Osteoblast (primary cell): ENCODE measurements at regions not wholly inside any gene's neighbourhood (a gene's known extent, or its start where the extent isn't known, plus 50 kb on each side); places are given as distances from the start of the nearest gene placed in this dataset.

Experiments used
- DNase-seq: peaks from one replicate; pipeline ENCODE4 v3.0.0; 2011; ENCODE audit warnings: low spot score, mixed read lengths; ENCODE audit not compliant: insufficient read length; ENCODE audit errors: missing footprints
- H2AFZ ChIP-seq: 2 replicates; pipeline ENCODE4 v1.6.0; 2011; ENCODE audit warnings: mild to moderate bottlenecking, low read length
- H3K27ac ChIP-seq: 2 replicates; pipeline ENCODE4 v1.5.1; 2011; ENCODE audit warnings: mild to moderate bottlenecking, low read depth, low read length, moderate library complexity
- H3K27me3 ChIP-seq: 2 replicates; pipeline ENCODE4 v1.6.0; 2012; ENCODE audit warnings: mild to moderate bottlenecking, control low read depth, inconsistent platforms, low read length, moderate library complexity; ENCODE audit not compliant: insufficient read depth
- H3K36me3 ChIP-seq: 2 replicates; pipeline ENCODE4 v1.5.1; 2011; ENCODE audit warnings: mild to moderate bottlenecking, low read length, control low read depth, moderate library complexity; ENCODE audit not compliant: insufficient read depth
- H3K4me1 ChIP-seq: 2 replicates; pipeline ENCODE4 v1.5.1; 2011; ENCODE audit warnings: mild to moderate bottlenecking, low read length, control low read depth, moderate library complexity; ENCODE audit not compliant: insufficient read depth
- H3K4me2 ChIP-seq: 2 replicates; pipeline ENCODE4 v1.6.0; 2011; ENCODE audit warnings: mild to moderate bottlenecking, low read length; ENCODE audit not compliant: insufficient read depth
- H3K4me3 ChIP-seq: fragments of 200-600 bp; sonication (generic); 3 replicates; pipeline ENCODE4 v1.5.1; 2012; ENCODE audit warnings: mild to moderate bottlenecking, low read length, inconsistent platforms; ENCODE audit not compliant: insufficient read depth
- H3K79me2 ChIP-seq: 2 replicates; pipeline ENCODE4 v1.6.0; 2012; ENCODE audit warnings: mild to moderate bottlenecking, low read length, control low read depth, inconsistent platforms; ENCODE audit not compliant: insufficient read depth
- H3K9me3 ChIP-seq: 2 replicates; pipeline ENCODE4 v1.5.1; 2011; ENCODE audit warnings: low read depth, low read length, control low read depth
- H4K20me1 ChIP-seq: 2 replicates; pipeline ENCODE4 v1.6.0; 2012; ENCODE audit warnings: mild to moderate bottlenecking, low read length, control low read depth; ENCODE audit not compliant: insufficient read depth
- CTCF ChIP-seq: IDR thresholded peaks from 2 replicates; pipeline ENCODE4 v1.5.1; 2011; ENCODE audit warnings: mild to moderate bottlenecking, low read depth, low read length, moderate library complexity; ENCODE audit errors: extremely low read depth

GRCh38 chr4:11228530-11228929, 200.2 kb downstream of the HS3ST1 start:
- no peak overlapping the region for H3K27ac ChIP-seq
- no peaks in the 10 kb centered on the region for H3K79me2 ChIP-seq
- no peaks in the 10 kb centered on the region for H4K20me1 ChIP-seq
- no peaks in the 10 kb centered on the region for H3K9me3 ChIP-seq
- no peak for TF ChIP-seq CTCF
- H3K36me3 ChIP-seq, result no peaks in the 10 kb centered on the region
- H3K4me1 ChIP-seq, result no peaks in the 10 kb centered on the region
- H3K4me2 ChIP-seq, result no peak overlapping the region
- no peaks in the 10 kb centered on the region for H3K27me3 ChIP-seq
- no peak overlapping the region for H3K4me3 ChIP-seq
- DNase-seq, result peak; percentile 32
- H2AFZ ChIP-seq, result no peak overlapping the region

- H3K9me3 ChIP-seq, result no peaks in the 10 kb centered on the region
- H3K79me2 ChIP-seq, result no peaks in the 10 kb centered on the region
- DNase-seq, result no peak
- no peak overlapping the region for H3K4me3 ChIP-seq
- H3K4me1 ChIP-seq, result no peaks in the 10 kb centered on the region
- H3K27ac ChIP-seq, result no peak overlapping the region
- H3K27me3 ChIP-seq, result no peaks in the 10 kb centered on the region
- no peak overlapping the region for H2AFZ ChIP-seq
- H4K20me1 ChIP-seq, result no peaks in the 10 kb centered on the region
- H3K36me3 ChIP-seq, result no peaks in the 10 kb centered on the region
- no peak for TF ChIP-seq CTCF
- H3K4me2 ChIP-seq, result no peak overlapping the region
Observed at GRCh38 chr4:11223311-11223710, 205.4 kb downstream of the HS3ST1 start.

- H3K9me3 ChIP-seq, result no peaks in the 10 kb centered on the region
- H3K4me2 ChIP-seq, result no peak overlapping the region
- H4K20me1 ChIP-seq, result no peaks in the 10 kb centered on the region
- no peak for TF ChIP-seq CTCF
- H3K79me2 ChIP-seq, result no peaks in the 10 kb centered on the region
- no peaks in the 10 kb centered on the region for H3K27me3 ChIP-seq
- no peak overlapping the region for H3K4me3 ChIP-seq
- no peaks in the 10 kb centered on the region for H3K4me1 ChIP-seq
- H3K27ac ChIP-seq, result no peak overlapping the region
- no peaks in the 10 kb centered on the region for H3K36me3 ChIP-seq
- H2AFZ ChIP-seq, result no peak overlapping the region
- no peak for DNase-seq
Observed at GRCh38 chr4:11218692-11219091, 210.0 kb downstream of the HS3ST1 start.

- H3K27me3 ChIP-seq, result no peaks in the 10 kb centered on the region
- peak; percentile 31 for DNase-seq
- no peak overlapping the region for H3K4me3 ChIP-seq
- no peak overlapping the region for H3K27ac ChIP-seq
- no peaks in the 10 kb centered on the region for H3K4me1 ChIP-seq
- H3K4me2 ChIP-seq, result no peak overlapping the region
- no peaks in the 10 kb centered on the region for H3K36me3 ChIP-seq
- H3K9me3 ChIP-seq, result peaks cover 2% of the 10 kb centered on the region
- H2AFZ ChIP-seq, result no peak overlapping the region
- no peaks in the 10 kb centered on the region for H4K20me1 ChIP-seq
- H3K79me2 ChIP-seq, result no peaks in the 10 kb centered on the region
- TF ChIP-seq CTCF, result no peak
Observed at GRCh38 chr4:11216520-11216919, 212.2 kb downstream of the HS3ST1 start.
